OCI-LY3 (cell line): ENCODE measurements at regions not wholly inside any gene's neighbourhood (a gene's known extent, or its start where the extent isn't known, plus 50 kb on each side); places are given as distances from the start of the nearest gene placed in this dataset.
"Not testable (repeated sequence)": the region's sequence is repeated elsewhere in the genome, so short reads cannot be mapped to it uniquely, and the experiment has no call there.

Experiments
- H2AFZ ChIP-seq: fragments of 200-600, 300-600 bp; shearing (Covaris generic); 2 replicates; pipeline ENCODE4 v1.6.0; 2014; ENCODE audit warnings: antibody characterized with exemption, low read depth, low read length
- H3K27ac ChIP-seq: fragments of 200-600, 300-600 bp; sonication (generic); 2 replicates; pipeline ENCODE4 v1.5.1; 2014; ENCODE audit warnings: mild to moderate bottlenecking, low read length, moderate library complexity, mixed read lengths
- H3K27me3 ChIP-seq: fragments of 200-600, 300-600 bp; sonication (generic); 2 replicates; pipeline ENCODE4 v1.6.1; 2014; ENCODE audit warnings: low read depth, low read length, mixed read lengths
- H3K36me3 ChIP-seq: fragments of 200-600, 300-600 bp; sonication (generic); replicated peaks from 2 replicates; pipeline ENCODE3; 2014; ENCODE audit warnings: low read depth, low read length, mixed read lengths
- H3K4me1 ChIP-seq: fragments of 300-600, 200-600 bp; sonication (generic); 2 replicates; pipeline ENCODE4 v1.6.1; 2014; ENCODE audit warnings: low read length, mixed read lengths
- H3K4me2 ChIP-seq: fragments of 200-600, 300-600 bp; sonication (generic); 2 replicates; pipeline ENCODE4 v1.6.1; 2014; ENCODE audit warnings: low read length, mixed read lengths
- H3K4me3 ChIP-seq: fragments of 300-600, 200-600 bp; sonication (generic); 2 replicates; pipeline ENCODE4 v1.5.1; 2014; ENCODE audit warnings: antibody characterized with exemption, mild to moderate bottlenecking, low read length, moderate library complexity
- H3K79me2 ChIP-seq: fragments of 300-600, 200-600 bp; shearing (Covaris generic); 2 replicates; pipeline ENCODE4 v1.6.1; 2014; ENCODE audit warnings: mild to moderate bottlenecking, low read length, mixed read lengths
- H3K9ac ChIP-seq: fragments of 300-600, 200-600 bp; shearing (Covaris generic); 2 replicates; pipeline ENCODE4 v1.6.0; 2014; ENCODE audit warnings: mild to moderate bottlenecking, low read length, moderate library complexity
- H3K9me3 ChIP-seq: fragments of 200-600, 300-600 bp; shearing (Covaris generic); 2 replicates; pipeline ENCODE4 v1.6.1; 2014; ENCODE audit warnings: low read length, mixed read lengths; ENCODE audit not compliant: insufficient read depth
- H4K20me1 ChIP-seq: fragments of 200-600, 300-600 bp; sonication (generic); 2 replicates; pipeline ENCODE4 v1.6.1; 2016; ENCODE audit warnings: low read length, mixed read lengths; ENCODE audit not compliant: insufficient read depth
- CTCF ChIP-seq: fragments of 200-600, 300-600 bp; sonication (generic); IDR thresholded peaks from 2 replicates; pipeline ENCODE4 v1.5.1; 2014; ENCODE audit warnings: antibody characterized with exemption, low read length, low read depth
- EZH2phosphoT487 ChIP-seq: fragments of 200-600 bp; shearing (Covaris generic); IDR thresholded peaks from 2 replicates; pipeline ENCODE4 v1.6.1; 2018; ENCODE audit warnings: antibody characterized with exemption, mixed run types, low read depth

- no peak for TF ChIP-seq EZH2phosphoT487
- no peak for TF ChIP-seq CTCF
- no peaks in the 10 kb centered on the region for H3K9me3 ChIP-seq
- no peak overlapping the region for H3K4me2 ChIP-seq
- no peaks in the 10 kb centered on the region for H4K20me1 ChIP-seq
- no peak overlapping the region for H3K9ac ChIP-seq
- no peak overlapping the region for H3K27ac ChIP-seq
- no peaks in the 10 kb centered on the region for H3K27me3 ChIP-seq
- no peak overlapping the region for H3K4me3 ChIP-seq
- no peak overlapping the region for H2AFZ ChIP-seq
- no peaks in the 10 kb centered on the region for H3K79me2 ChIP-seq
- H3K36me3 ChIP-seq: no peaks in the 10 kb centered on the region
- H3K4me1 ChIP-seq: no peaks in the 10 kb centered on the region
Measured at GRCh38 chr5:17966640-17967402, 332.6 kb downstream of the TAF11L14 start.

GRCh38 chr5:17976404-17976803 lies 342.1 kb downstream of the TAF11L14 start:
- H3K36me3 ChIP-seq: no peaks in the 10 kb centered on the region
- H3K9ac ChIP-seq: no peak overlapping the region

GRCh38 chr5:17978954-17979353 lies 344.7 kb downstream of the TAF11L14 start:
- Histone ChIP-seq H3K4me3 (no peak overlapping the region), H3K9ac (no peak overlapping the region), H3K36me3 (no peaks in the 10 kb centered on the region), H3K27me3 (no peaks in the 10 kb centered on the region), H4K20me1 (no peaks in the 10 kb centered on the region), H3K4me1 (no peaks in the 10 kb centered on the region), H2AFZ (no peak overlapping the region), H3K9me3 (no peaks in the 10 kb centered on the region), H3K4me2 (no peak overlapping the region), H3K79me2 (no peaks in the 10 kb centered on the region), H3K27ac (no peak overlapping the region)
- TF ChIP-seq CTCF: no peak
- no peak for TF ChIP-seq EZH2phosphoT487

More at GRCh38 chr5:17976404-17976803, 342.1 kb downstream of the TAF11L14 start:
- no peak overlapping the region for H3K4me2 ChIP-seq
- H3K4me3 ChIP-seq: no peak overlapping the region
- H2AFZ ChIP-seq: no peak overlapping the region
- no peak overlapping the region for H3K27ac ChIP-seq
- no peaks in the 10 kb centered on the region for H3K27me3 ChIP-seq
- TF ChIP-seq EZH2phosphoT487 (no peak), CTCF (no peak)
- no peaks in the 10 kb centered on the region for H4K20me1 ChIP-seq
- no peaks in the 10 kb centered on the region for H3K79me2 ChIP-seq
- no peaks in the 10 kb centered on the region for H3K9me3 ChIP-seq
- H3K4me1 ChIP-seq: no peaks in the 10 kb centered on the region

DNA sequence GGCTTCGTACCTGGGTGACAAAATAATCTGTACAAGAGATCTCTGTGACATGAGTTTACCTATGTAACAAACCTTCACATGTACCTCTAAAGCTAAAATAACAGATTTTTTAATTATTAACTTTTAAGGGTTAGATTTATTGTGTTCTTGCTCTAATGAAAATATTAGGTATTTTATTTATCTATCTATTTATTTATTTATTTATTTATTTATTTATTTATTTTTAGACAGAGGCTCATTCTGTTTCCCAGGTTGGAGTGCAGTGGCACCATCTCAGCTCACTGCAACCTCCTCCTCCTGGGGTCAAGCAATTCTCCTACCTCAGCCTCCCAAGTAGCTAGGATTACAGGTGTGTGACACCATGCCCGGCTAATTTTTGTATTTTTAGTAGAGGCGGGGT lies 348.4 kb downstream of the TAF11L14 start:
- H3K9ac ChIP-seq, H2AFZ ChIP-seq, H3K4me1 ChIP-seq, H3K27me3 ChIP-seq, H3K79me2 ChIP-seq, H3K4me3 ChIP-seq, H3K4me2 ChIP-seq, H3K27ac ChIP-seq, H3K9me3 ChIP-seq, H4K20me1 ChIP-seq, H3K36me3 ChIP-seq: not testable (repeated sequence)
